Testis (tissue), 2 donors: ENCODE measurements at regions not wholly inside any gene's neighbourhood (a gene's known extent, or its start where the extent isn't known, plus 50 kb on each side); places are given as distances from the start of the nearest gene placed in this dataset.

ENCODE experiments used
- DNase-seq: peaks from one replicate; pipeline ENCODE4 v3.0.0-alpha.2; 2019
- H3K27ac ChIP-seq, 2 donors: fragments of 200-600 bp; sonication (generic); one replicate each; pipeline ENCODE4 v1.5.1; 2019
- H3K27me3 ChIP-seq: fragments of 200-600 bp; sonication (generic); one replicate; pipeline ENCODE4 v1.5.1; 2019
- H3K36me3 ChIP-seq: fragments of 200-600 bp; sonication (generic); one replicate; pipeline ENCODE4 v1.5.1; 2017; ENCODE audit warnings: low read depth; ENCODE audit errors: missing control alignments
- H3K4me1 ChIP-seq: fragments of 200-600 bp; sonication (generic); one replicate; pipeline ENCODE4 v1.5.1; 2019
- H3K4me3 ChIP-seq, 2 donors: fragments of 200-600 bp; sonication (generic); one replicate each; pipeline ENCODE4 v1.5.1; 2017 to 2019
- H3K9me3 ChIP-seq: fragments of 200-600 bp; sonication (generic); one replicate; pipeline ENCODE4 v1.5.1; 2017
- CTCF ChIP-seq, 3 experiments: fragments of 450-650 bp in 2 of 3; fragments of 200-600 bp in 1 of 3; sonication (generic) in 1 of 3; IDR thresholded peaks; one replicate each; pipeline ENCODE4 v1.5.1; 2016 to 2019; ENCODE audit warnings: antibody characterized with exemption in 3 of 3, mild to moderate bottlenecking in 2 of 3, moderate library complexity in 1 of 3
- POLR2A ChIP-seq: fragments of 450-650 bp; IDR thresholded peaks from one replicate; pipeline ENCODE4 v1.6.1; 2017; ENCODE audit warnings: antibody characterized with exemption, mild to moderate bottlenecking, moderate library complexity
- WGBS, 2 donors: methylation state at CpG; one replicate each; pipeline ENCODE4 v1.1.5; 2018; 5-methylcytosine and 5-hydroxymethylcytosine counted together
- intact Hi-C: fragments of 100-400 bp; cut with DNase I; formaldehyde crosslinking; loops from one replicate; pipeline ENCODE4 v1.15.1; 2023; ENCODE audit warnings: low total_unique reads

- TF ChIP-seq POLR2A (no peak), CTCF (IDR thresholded peaks at IDR 0.05) (no peak)
- no peak overlapping the region for H3K4me3 ChIP-seq
Measured at GRCh38 chr9:129442803-129443511, 177.9 kb downstream of the C9orf50 start.

GRCh38 chr9:129441852-129442251 lies 179.0 kb downstream of the C9orf50 start:
- peaks cover 28% of the 10 kb centered on the region for H3K4me1 ChIP-seq
- DNase-seq, result no peak
- no peak overlapping the region for H3K4me3 ChIP-seq
- intact Hi-C loops, result no loop called here
- TF ChIP-seq CTCF (IDR thresholded peaks at IDR 0.05), result no peak
- no peak for TF ChIP-seq POLR2A
- H3K27ac ChIP-seq, result no peak overlapping the region
- H3K9me3 ChIP-seq, result no peaks in the 10 kb centered on the region
- 64 to 76% methylated on average over 7 of the region's 7 CpGs for WGBS, 2 donors
- H3K27me3 ChIP-seq, result no peaks in the 10 kb centered on the region
- H3K36me3 ChIP-seq, result no peaks in the 10 kb centered on the region

More at GRCh38 chr9:129442803-129443511, 177.9 kb downstream of the C9orf50 start:
- Histone ChIP-seq H3K27me3 (no peaks in the 10 kb centered on the region), H3K27ac (no peak overlapping the region), H3K36me3 (no peaks in the 10 kb centered on the region), H3K9me3 (no peaks in the 10 kb centered on the region), H3K4me1 (peaks cover 18% of the 10 kb centered on the region)
- intact Hi-C loops, result no loop called here
- no peak for DNase-seq
- WGBS, 2 donors, result 49 to 58% methylated on average over 13 of the region's 13 CpGs

- TF ChIP-seq CTCF (IDR thresholded peaks at IDR 0.05) (no peak), POLR2A (no peak)
- no peak for DNase-seq
- Histone ChIP-seq H3K36me3 (no peaks in the 10 kb centered on the region), H3K27ac (no peak overlapping the region), H3K4me3 (no peak overlapping the region), H3K9me3 (no peaks in the 10 kb centered on the region), H3K27me3 (no peaks in the 10 kb centered on the region), H3K4me1 (peaks cover 36% of the 10 kb centered on the region)
- intact Hi-C loops, result no loop called here
- 65 to 70% methylated on average over 12 of the region's 12 CpGs for WGBS, 2 donors
Measured at GRCh38 chr9:129440435-129441186, 180.3 kb downstream of the C9orf50 start.

- TF ChIP-seq POLR2A, result no peak
- no peak for TF ChIP-seq CTCF (IDR thresholded peaks at IDR 0.05)
- H3K27me3 ChIP-seq, result no peaks in the 10 kb centered on the region
- no peak overlapping the region for H3K4me3 ChIP-seq
- no peaks in the 10 kb centered on the region for H3K9me3 ChIP-seq
- peaks cover 36% of the 10 kb centered on the region for H3K4me1 ChIP-seq
- H3K36me3 ChIP-seq, result no peaks in the 10 kb centered on the region
- intact Hi-C loops, result no loop called here
- 65 to 66% methylated on average over 6 of the region's 6 CpGs for WGBS, 2 donors
- no peak for DNase-seq
- no peak overlapping the region for H3K27ac ChIP-seq
Measured at GRCh38 chr9:129439242-129439641, 181.7 kb downstream of the C9orf50 start.
